ENCODE measurements at regions not wholly inside any gene's neighbourhood (a gene's known extent, or its start where the extent isn't known, plus 50 kb on each side); places are given as distances from the start of the nearest gene placed in this dataset.

GRCh38 chr17:71699907-71700306, 420.9 kb upstream of the SOX9 start:
- DNase-seq, result no peak

DNA sequence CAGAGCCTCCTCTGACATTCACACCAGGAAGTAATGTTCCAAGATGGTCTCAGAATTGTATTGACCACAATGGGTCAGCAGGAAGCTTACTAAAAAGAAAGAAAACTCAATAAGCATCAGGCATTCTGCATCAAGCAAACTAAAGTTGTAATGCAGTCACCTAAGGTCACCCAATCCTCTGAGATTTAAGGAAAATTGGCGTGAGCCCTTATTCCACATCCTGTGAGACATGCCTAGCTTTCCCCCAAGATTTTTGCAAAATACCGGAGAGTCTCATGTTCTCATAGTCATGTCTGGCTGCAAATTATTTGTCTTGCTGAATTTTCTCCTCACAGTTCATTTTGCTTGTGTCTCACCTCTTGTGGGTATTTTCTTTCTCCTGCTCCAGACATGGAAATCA, 417.1 kb upstream of the SOX9 start:
- no peak for DNase-seq

DNA sequence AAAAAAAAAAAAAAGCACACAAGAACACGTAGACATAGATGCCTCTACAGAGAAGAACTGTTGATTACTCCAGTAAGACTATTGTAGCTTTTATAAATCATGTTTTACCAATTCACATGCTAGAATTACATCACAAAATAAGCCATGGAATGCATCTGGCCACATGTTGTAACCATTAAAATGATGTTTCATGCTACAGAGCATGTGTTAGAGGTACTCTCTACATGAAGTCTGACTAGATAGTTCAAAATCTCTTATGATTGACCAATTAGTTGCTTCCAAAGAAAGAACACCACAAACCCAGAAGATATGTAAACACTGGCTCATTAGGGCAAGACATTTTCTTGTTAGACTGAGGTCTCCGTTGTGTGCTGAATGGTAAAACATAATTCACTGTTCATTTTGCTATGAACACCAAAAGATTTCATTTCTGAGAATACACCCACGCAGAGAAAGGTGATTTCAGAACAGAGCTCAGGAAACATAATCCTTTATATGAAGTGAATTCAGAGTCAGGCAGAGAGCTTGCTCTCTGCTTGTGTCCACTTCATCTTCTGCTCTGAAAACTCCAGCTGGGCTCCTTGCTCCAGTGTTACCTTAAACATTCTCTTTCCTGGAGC, 411.4 kb upstream of the SOX9 start:
- peak; percentile 9 for DNase-seq

DNA sequence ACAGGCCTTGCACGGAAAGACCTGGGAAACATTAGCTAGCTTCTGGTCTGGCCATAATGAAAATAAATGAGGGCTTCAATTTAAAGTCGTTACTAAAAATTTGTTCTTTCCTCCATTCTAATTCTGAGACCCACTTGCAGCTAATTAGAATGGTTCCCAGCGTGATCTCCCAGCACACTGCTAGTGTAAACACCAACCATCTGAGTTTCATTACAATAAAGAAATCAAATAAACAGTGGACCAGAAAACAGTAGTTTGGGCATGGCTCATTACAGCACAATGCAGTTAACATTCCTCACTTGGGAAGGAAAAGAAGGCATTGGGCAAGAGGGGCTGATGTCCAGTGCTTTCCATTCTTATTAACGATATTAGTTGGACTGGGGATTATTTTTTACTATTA, 410.9 kb upstream of the SOX9 start:
- peak; percentile 35 for DNase-seq

DNA sequence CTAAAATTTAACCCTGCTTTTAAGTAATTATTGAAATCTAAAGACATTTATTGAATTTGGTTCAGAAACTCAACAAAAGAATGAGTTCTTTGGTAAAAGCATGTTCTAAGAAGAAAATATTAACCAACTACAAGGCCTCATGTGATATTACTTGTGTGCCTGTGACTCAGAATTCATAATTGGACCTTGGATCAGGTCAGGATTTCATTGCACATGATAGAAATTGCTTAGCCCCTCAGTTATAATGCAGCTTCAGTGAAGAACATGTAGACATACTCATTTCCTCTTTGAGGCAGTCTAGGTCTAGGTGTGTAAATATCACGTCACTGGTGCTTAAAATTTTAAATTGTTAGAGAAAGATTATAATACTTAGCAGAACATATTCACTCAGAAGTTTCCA, 410.0 kb upstream of the SOX9 start:
- no peak for DNase-seq

GRCh38 chr17:71713846-71714245, 407.0 kb upstream of the SOX9 start:
- no peak for DNase-seq

DNA sequence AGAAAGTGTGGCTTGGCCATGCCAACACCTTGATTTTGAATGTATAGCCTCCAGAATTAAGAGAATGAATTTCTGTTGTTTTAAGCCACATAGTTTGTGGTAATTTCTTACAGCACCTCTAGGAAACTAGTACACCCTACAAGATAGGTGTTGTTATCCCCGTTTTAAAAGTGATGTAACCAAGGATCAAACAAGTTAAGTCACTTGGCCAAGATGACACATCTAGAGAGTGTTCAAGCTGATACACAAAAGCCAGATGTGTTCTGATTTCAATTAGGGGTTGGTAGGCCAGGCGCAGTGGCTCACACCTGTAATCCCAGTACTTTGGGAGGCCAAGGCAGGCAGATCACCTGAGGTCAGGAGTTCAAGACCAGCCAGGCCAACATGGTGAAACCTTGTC, 396.5 kb upstream of the SOX9 start:
- no peak for DNase-seq

GRCh38 chr17:71725811-71726210, 395.0 kb upstream of the SOX9 start:
- no peak for DNase-seq

DNA sequence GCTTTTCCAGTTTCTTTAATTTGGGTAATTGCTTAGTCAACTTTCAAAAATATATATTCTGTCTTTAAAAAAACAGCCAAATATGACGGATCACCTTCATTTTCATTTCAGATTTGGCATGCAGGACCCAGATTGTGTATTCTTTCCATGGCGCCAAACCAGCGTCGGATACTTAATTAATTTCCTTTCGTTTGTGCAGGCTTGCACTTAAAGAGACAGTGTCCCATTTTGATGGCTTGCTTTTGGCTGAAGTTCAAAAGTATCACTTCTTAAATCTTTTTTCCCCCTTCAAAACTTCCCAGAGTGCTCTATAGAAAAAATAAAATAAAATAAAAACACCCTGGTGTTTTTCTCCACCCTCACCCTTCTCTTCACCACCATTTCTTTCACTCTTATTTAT, 394.5 kb upstream of the SOX9 start:
- DNase-seq, result no peak

DNA sequence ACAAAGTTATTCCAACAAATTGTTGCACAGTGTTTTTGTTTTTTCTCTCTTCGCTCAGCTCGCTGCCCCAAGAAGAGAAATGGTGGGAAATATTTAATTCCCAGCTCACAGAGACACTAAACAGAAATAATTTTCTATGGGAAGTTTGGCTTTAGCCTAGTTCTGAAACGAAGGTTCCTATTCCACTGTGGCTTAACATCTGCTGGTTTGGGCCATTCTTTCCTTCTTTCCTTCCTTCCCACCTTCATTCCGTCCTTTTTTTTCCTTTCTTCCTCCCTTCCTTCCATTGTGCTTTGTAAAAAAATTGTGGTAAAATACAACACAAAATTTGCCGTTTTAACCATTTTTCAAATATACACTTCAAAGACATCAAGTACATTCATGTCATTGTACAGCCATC, 393.5 kb upstream of the SOX9 start:
- no peak for DNase-seq

- DNase-seq, result no peak
These were observed 393.1 kb upstream of the SOX9 start for GRCh38 chr17:71727723-71728122.

DNA sequence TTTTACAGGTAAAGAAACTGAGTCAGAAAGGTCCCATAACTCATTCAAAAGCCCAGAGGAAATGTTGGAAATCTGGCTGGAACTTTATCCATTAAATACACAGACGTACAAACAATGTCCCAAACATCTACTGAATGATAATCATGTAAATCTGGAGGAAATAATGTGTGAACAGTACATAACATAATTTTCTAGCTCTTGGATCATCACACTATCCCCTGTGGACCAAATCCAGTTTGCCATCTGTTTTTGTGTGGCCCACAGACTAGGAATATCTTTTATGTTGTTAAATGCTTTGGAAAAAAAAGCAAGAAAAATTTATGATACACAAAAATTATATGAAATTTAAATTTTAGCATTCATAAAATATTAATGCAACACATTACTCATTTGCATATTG, 389.9 kb upstream of the SOX9 start:
- no peak for DNase-seq

DNA sequence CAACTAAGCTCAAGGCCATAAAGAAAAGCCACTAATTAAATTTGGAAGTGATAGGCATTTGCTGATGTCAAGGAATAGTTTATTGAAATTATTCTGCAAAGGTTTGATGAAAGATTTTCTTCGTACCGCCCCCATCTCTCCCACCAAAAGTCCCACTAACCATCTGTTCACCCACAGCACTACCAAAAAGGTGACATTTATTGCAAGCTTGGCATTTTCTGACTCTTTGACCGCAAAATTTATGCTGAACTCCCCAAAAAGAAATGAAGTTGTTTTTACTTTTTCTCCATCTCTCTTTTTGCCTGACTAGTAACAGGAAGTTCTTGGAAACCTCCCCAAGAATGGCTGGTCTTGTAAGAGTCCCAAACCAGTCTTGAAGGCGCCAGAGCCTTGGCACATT, 384.9 kb upstream of the SOX9 start:
- DNase-seq, result no peak

DNA sequence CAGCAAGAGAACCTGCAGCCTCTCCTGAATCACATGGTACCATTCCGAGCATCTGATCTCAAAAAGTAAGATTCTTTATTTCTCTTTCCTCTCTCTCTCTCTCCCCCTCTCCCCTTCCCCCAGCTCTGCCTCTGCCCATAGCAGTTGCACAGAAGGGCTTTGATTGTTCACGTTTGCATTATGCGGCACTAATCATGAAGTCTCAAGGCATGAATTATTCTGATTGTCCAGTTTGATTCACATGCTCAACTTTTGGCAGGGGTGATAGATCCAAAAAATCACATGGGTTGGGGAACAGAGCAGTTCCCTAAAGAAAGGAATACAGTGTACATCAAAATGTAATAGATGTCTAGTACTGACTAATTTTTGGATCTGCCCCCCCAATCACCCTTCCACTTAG, 380.0 kb upstream of the SOX9 start:
- DNase-seq, result no peak

- DNase-seq, result peak; percentile 3
These were observed 379.0 kb upstream of the SOX9 start for GRCh38 chr17:71741836-71742235.

GRCh38 chr17:71748872-71749271, 371.9 kb upstream of the SOX9 start:
- DNase-seq, result no peak

GRCh38 chr17:71753070-71753469, 367.8 kb upstream of the SOX9 start:
- no peak for DNase-seq

DNA sequence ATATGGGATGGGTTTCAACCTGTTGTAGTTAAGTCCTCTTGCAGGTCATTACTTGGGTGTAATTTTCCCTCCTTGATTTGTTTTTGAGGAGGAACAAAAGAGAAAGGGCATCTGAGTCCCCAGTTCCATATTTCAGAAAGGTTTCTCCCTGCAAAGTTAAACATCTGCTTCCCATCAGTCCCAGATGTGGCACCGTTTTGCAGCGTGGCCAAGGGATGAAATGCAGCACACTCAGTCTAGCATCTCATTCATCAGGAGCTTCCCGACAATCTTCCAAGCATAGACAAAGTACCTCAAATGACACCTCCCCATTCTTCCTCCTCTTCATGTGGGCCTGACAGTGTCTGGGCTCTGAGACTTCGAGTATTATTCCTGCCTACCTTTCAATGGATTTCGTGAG, 363.7 kb upstream of the SOX9 start:
- no peak for DNase-seq

DNA sequence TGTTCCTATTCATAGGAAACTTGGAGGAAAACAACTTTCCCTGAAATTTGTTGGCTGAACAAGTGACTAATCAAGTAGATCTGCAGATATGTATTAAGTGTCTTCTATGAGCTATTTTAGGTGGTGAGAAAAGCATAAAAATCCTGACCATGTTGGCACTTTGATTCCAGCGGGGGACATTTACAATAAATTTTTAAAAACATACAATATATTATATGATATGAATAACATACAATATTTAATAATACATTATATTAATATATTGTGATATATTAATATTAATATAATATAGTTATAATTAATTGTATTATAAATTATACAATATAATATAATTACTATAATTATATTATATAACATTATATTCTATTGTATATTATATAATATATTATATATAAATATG, 362.9 kb upstream of the SOX9 start:
- no peak for DNase-seq

DNA sequence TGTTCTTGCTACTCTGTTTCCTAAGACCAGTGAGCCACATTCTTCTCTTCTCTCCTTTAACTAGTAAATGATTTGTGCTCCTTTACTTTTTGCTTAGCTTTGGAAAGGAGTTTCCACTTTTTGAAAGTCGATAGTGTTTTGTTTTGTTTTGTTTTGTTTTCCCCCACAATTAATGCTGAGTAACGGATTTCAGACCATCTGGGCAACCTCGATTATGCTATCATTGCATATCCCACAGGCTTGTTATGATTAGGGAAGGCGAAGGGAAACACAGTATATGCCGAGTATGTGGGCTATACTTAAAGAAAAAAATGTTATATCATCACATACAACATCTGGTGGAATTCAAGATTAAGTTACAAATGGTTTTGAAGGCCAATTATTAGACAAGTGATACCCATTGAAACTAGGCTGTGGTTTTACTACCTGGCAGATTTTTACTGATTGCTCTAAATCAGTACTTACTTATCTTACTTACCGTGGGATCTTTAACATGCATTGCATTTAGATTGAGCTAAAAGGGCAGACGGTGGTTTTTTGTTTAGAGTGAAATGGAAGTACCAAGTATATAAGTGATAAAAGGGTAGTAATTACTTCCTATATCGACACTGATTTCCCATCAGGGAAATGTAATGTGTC, 361.3 kb upstream of the SOX9 start:
- no peak for DNase-seq

GRCh38 chr17:71760062-71760720, 360.6 kb upstream of the SOX9 start:
- DNase-seq, result peak; percentile 49

- no peak for DNase-seq
These were observed 358.3 kb upstream of the SOX9 start for GRCh38 chr17:71762526-71762925.

- DNase-seq, result peak; percentile 7
These were observed 356.3 kb upstream of the SOX9 start for GRCh38 chr17:71764505-71764904.

- DNase-seq, result peak; percentile 22
These were observed 355.4 kb upstream of the SOX9 start for GRCh38 chr17:71765437-71765836.

- no peak for DNase-seq
These were observed 351.0 kb upstream of the SOX9 start for GRCh38 chr17:71769850-71770249.

Data from EL (cell line).